ENCODE measurements at regions not wholly inside any gene's neighbourhood (a gene's known extent, or its start where the extent isn't known, plus 50 kb on each side); places are given as distances from the start of the nearest gene placed in this dataset.

DNA sequence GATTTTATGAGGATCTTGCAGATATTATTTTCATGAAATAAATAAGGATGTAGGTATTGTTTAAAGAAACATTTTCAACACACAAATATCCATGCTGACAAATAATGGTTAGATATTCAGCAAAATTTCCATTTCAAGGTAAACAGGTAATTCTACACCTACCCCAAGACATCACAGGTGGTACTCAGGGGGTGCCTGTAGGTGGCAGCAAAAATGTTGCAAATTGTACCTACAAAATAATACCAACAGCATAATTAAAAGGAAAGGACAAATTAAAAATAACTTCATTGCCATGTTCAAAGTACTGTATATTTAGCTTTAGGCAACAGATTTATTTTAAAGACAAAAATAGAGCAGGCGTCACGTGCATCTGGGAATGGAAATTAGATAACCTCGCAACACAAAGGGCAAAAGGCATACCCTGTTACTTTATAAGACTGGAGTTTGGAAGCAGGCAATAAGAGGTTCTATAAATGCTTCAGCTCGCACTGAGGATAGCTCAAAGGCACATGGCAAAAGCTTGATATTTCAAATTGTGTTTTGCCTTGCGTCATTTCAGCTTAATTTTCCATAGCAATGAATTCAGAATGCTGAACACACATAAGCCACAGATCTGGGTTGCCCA, 630.5 kb downstream of the TDRD15 start:
- H3K27ac Mint-ChIP-seq: no peak overlapping the region

DNA sequence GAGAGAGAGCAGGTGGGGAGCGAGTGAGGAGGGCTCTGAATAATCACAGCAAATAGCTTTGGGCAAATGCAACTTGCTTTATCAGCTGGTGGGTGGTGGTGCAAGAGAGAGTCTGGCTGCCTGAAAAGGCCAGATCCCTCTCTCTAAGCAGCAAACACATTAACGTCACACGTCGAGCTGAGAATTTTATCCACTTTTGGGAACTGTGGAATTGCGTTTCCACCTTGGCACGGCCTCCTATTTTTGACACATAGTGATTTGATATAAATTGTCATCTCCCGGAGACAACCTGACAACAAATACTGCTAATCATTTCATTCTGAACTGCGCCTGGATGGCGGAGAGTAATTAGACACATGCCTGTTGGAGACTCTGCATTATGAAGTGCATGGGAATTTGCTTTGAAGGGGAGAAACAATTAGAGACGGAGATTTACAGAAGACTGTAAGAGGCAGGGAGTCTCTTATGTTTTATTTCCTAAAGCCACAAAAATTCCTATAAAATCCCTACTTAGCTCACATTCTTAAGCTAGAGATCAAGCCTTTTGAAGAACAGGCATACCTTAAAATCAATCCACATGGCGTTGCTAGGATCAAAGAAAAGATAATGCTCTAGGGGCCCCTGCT, 634.1 kb downstream of the TDRD15 start:
- H3K4me1 Mint-ChIP-seq: peaks cover 33% of the 10 kb centered on the region
- no peaks in the 10 kb centered on the region for H3K9me3 ChIP-seq (ENCODE audit: low read depth)
- H3K27me3 Mint-ChIP-seq (ENCODE audit: insufficient read depth, low read depth): peaks cover 2% of the 10 kb centered on the region
- TF ChIP-seq EZH2 (IDR thresholded peaks at IDR 0.05): no peak
- TF ChIP-seq, protein P1, sequence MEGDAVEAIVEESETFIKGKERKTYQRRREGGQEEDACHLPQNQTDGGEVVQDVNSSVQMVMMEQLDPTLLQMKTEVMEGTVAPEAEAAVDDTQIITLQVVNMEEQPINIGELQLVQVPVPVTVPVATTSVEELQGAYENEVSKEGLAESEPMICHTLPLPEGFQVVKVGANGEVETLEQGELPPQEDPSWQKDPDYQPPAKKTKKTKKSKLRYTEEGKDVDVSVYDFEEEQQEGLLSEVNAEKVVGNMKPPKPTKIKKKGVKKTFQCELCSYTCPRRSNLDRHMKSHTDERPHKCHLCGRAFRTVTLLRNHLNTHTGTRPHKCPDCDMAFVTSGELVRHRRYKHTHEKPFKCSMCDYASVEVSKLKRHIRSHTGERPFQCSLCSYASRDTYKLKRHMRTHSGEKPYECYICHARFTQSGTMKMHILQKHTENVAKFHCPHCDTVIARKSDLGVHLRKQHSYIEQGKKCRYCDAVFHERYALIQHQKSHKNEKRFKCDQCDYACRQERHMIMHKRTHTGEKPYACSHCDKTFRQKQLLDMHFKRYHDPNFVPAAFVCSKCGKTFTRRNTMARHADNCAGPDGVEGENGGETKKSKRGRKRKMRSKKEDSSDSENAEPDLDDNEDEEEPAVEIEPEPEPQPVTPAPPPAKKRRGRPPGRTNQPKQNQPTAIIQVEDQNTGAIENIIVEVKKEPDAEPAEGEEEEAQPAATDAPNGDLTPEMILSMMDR (IDR thresholded peaks at IDR 0.05): no peak
- no peak overlapping the region for H3K4me3 ChIP-seq
- no peaks in the 10 kb centered on the region for H4K20me1 ChIP-seq (ENCODE audit: low read depth)
- peak; percentile 29 for DNase-seq (ENCODE audit: low spot score)
- peak overlapping the region; percentile 36 for H3K4me3 Mint-ChIP-seq
- H3K36me3 Mint-ChIP-seq: peaks cover 3% of the 10 kb centered on the region
- H3K36me3 ChIP-seq: no peaks in the 10 kb centered on the region
- peaks cover 22% of the 10 kb centered on the region for H3K9me3 Mint-ChIP-seq
- H3K79me2 ChIP-seq (ENCODE audit: low read depth): no peaks in the 10 kb centered on the region
- no peaks in the 10 kb centered on the region for H3K27me3 ChIP-seq
- H3K27ac Mint-ChIP-seq: peak overlapping the region; percentile 83
- no peak overlapping the region for H3K4me2 ChIP-seq
- H3F3A ChIP-seq (ENCODE audit: low read depth): no peaks in the 10 kb centered on the region
- H3K9ac ChIP-seq: no peak overlapping the region
- peaks cover 12% of the 10 kb centered on the region for H3K4me1 ChIP-seq
- no peak overlapping the region for H3K27ac ChIP-seq
- H2AFZ ChIP-seq (replicated peaks): no peak overlapping the region

More for the DNA sequence above, 630.5 kb downstream of the TDRD15 start:
- peaks cover 2% of the 10 kb centered on the region for H3K36me3 Mint-ChIP-seq
- DNase-seq (ENCODE audit: low spot score): no peak
- Histone ChIP-seq H2AFZ (replicated peaks) (no peak overlapping the region), H3K4me2 (no peak overlapping the region), H4K20me1 (ENCODE audit: low read depth) (no peaks in the 10 kb centered on the region), H3K4me1 (peaks cover 12% of the 10 kb centered on the region), H3K9me3 (ENCODE audit: low read depth) (no peaks in the 10 kb centered on the region), H3F3A (ENCODE audit: low read depth) (no peaks in the 10 kb centered on the region), H3K27me3 (no peaks in the 10 kb centered on the region), H3K27ac (no peak overlapping the region), H3K4me3 (no peak overlapping the region), H3K79me2 (ENCODE audit: low read depth) (no peaks in the 10 kb centered on the region), H3K36me3 (no peaks in the 10 kb centered on the region), H3K9ac (no peak overlapping the region)
- peaks cover 15% of the 10 kb centered on the region for H3K9me3 Mint-ChIP-seq
- peaks cover 2% of the 10 kb centered on the region for H3K27me3 Mint-ChIP-seq (ENCODE audit: insufficient read depth, low read depth)
- peaks cover 30% of the 10 kb centered on the region for H3K4me1 Mint-ChIP-seq
- H3K4me3 Mint-ChIP-seq: no peak overlapping the region
- TF ChIP-seq, protein P1 (IDR thresholded peaks at IDR 0.05): peak; percentile 68
- TF ChIP-seq EZH2 (IDR thresholded peaks at IDR 0.05) (no peak), EZH2phosphoT487 (IDR thresholded peaks at IDR 0.05) (no peak)

DNA sequence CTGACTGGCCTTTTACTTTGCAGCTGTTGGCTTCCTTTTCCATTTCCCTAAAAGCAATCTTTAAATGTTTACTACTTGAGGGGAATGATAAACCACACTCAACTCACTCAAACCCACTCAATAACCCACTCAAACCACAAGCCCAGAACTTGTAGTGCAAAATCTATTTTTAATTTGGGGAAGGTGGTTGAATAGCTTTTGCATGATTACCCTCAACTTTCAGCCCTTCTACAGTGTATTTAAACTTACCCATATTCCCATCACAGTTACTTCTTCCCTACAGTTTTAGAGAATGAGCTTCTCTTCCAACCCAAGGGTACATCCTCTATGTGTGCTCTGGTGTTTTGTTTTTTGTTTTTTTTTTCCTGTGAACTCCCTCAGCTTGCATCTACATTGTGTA, 636.1 kb downstream of the TDRD15 start:
- H3K4me3 ChIP-seq: no peak overlapping the region
- no peaks in the 10 kb centered on the region for H4K20me1 ChIP-seq (ENCODE audit: low read depth)
- H3K9me3 ChIP-seq (ENCODE audit: low read depth): no peaks in the 10 kb centered on the region
- no peaks in the 10 kb centered on the region for H3F3A ChIP-seq (ENCODE audit: low read depth)
- peaks cover 12% of the 10 kb centered on the region for H3K4me1 ChIP-seq
- no peak for DNase-seq (ENCODE audit: low spot score)
- Mint-ChIP-seq H3K4me3 (no peak overlapping the region), H3K4me1 (peaks cover 33% of the 10 kb centered on the region), H3K27ac (no peak overlapping the region), H3K36me3 (peaks cover 3% of the 10 kb centered on the region), H3K9me3 (peaks cover 23% of the 10 kb centered on the region), H3K27me3 (ENCODE audit: insufficient read depth, low read depth) (peaks cover 2% of the 10 kb centered on the region)
- H3K36me3 ChIP-seq: no peaks in the 10 kb centered on the region
- H3K9ac ChIP-seq: no peak overlapping the region
- TF ChIP-seq EZH2phosphoT487 (IDR thresholded peaks at IDR 0.05): no peak
- no peaks in the 10 kb centered on the region for H3K27me3 ChIP-seq
- H3K4me2 ChIP-seq: no peak overlapping the region
- H2AFZ ChIP-seq (replicated peaks): no peak overlapping the region
- H3K27ac ChIP-seq: no peak overlapping the region
- H3K79me2 ChIP-seq (ENCODE audit: low read depth): no peaks in the 10 kb centered on the region

DNA sequence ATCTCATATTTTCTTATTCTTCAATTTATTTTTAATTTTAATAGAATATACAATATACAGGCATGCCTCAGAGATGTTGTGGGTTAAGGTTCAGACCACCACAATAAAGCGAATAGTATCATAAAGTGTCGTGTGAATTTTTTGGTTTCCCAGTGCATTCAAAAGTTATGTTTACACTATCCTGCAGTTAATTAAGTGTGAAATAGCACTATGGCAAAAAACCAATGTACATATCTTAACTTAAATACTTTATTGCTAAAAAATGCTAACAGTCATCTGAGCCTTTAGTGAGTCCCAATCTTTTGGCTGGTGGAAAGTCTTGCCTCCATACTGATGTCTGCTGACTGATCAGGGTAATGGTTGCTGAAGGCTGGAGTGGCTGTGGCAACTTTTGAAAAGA, 637.6 kb downstream of the TDRD15 start:
- H3K27ac ChIP-seq: no peak overlapping the region
- no peak overlapping the region for H2AFZ ChIP-seq (replicated peaks)
- H3K9ac ChIP-seq: no peak overlapping the region
- H3K27me3 ChIP-seq: no peaks in the 10 kb centered on the region
- no peaks in the 10 kb centered on the region for H3K36me3 ChIP-seq
- no peaks in the 10 kb centered on the region for H3K79me2 ChIP-seq (ENCODE audit: low read depth)
- no peaks in the 10 kb centered on the region for H4K20me1 ChIP-seq (ENCODE audit: low read depth)
- TF ChIP-seq EZH2phosphoT487 (IDR thresholded peaks at IDR 0.05): no peak
- TF ChIP-seq, protein P1 (IDR thresholded peaks at IDR 0.05): no peak
- no peak for TF ChIP-seq EZH2 (IDR thresholded peaks at IDR 0.05)
- no peak for DNase-seq (ENCODE audit: low spot score)
- no peak overlapping the region for H3K4me2 ChIP-seq
- H3K9me3 Mint-ChIP-seq: peaks cover 20% of the 10 kb centered on the region
- no peak overlapping the region for H3K4me3 Mint-ChIP-seq
- H3K27me3 Mint-ChIP-seq (ENCODE audit: insufficient read depth, low read depth): no peaks in the 10 kb centered on the region
- H3F3A ChIP-seq (ENCODE audit: low read depth): no peaks in the 10 kb centered on the region
- H3K4me1 Mint-ChIP-seq: peaks cover 32% of the 10 kb centered on the region
- H3K36me3 Mint-ChIP-seq: peaks cover 3% of the 10 kb centered on the region
- no peak overlapping the region for H3K27ac Mint-ChIP-seq
- H3K9me3 ChIP-seq (ENCODE audit: low read depth): no peaks in the 10 kb centered on the region
- no peak overlapping the region for H3K4me3 ChIP-seq
- H3K4me1 ChIP-seq: peaks cover 12% of the 10 kb centered on the region
